Liver (tissue), 8 donors: ENCODE measurements at regions not wholly inside any gene's neighbourhood (a gene's known extent, or its start where the extent isn't known, plus 50 kb on each side); places are given as distances from the start of the nearest gene placed in this dataset.

ENCODE experiments used
- DNase-seq: peaks from one replicate; pipeline ENCODE4 v3.0.0-alpha.2; 2017; ENCODE audit warnings: low spot score
- H3K27ac ChIP-seq, 2 donors: one replicate each; pipeline ENCODE4 v1.7.0; 2013; ENCODE audit warnings: inconsistent platforms in 2 of 2, low read length in 2 of 2, control low read depth in 1 of 2, low read depth in 1 of 2, mild to moderate bottlenecking in 1 of 2
- H3K27me3 ChIP-seq, 4 donors: one replicate each; pipeline versions ENCODE4 v1.6.1 to v1.7.0; 2013; ENCODE audit warnings: low read length in 3 of 4, inconsistent platforms in 1 of 4, mild to moderate bottlenecking in 1 of 4, moderate library complexity in 1 of 4; ENCODE audit not compliant: control insufficient read depth in 4 of 4, insufficient read depth in 4 of 4
- H3K36me3 ChIP-seq, 4 donors: one replicate each; pipeline versions ENCODE4 v1.6.1 to v1.7.0; 2013; ENCODE audit warnings: low read length in 3 of 4, mild to moderate bottlenecking in 3 of 4, low read depth in 1 of 4, moderate library complexity in 1 of 4; ENCODE audit not compliant: control insufficient read depth in 4 of 4, insufficient read depth in 3 of 4
- H3K4me1 ChIP-seq, 4 donors: one replicate each; pipeline versions ENCODE4 v1.6.1 to v1.7.0; 2013; ENCODE audit warnings: low read length in 3 of 4, mild to moderate bottlenecking in 3 of 4, moderate library complexity in 1 of 4; ENCODE audit not compliant: control insufficient read depth in 4 of 4, insufficient read depth in 4 of 4
- H3K4me3 ChIP-seq, 3 donors: one replicate each; pipeline versions ENCODE4 v1.6.1 to v1.7.0; 2013; ENCODE audit warnings: low read length in 3 of 3, control low read depth in 1 of 3, low read depth in 1 of 3, mild to moderate bottlenecking in 1 of 3
- H3K9ac ChIP-seq, 2 donors: one replicate each; pipeline ENCODE4 v1.7.0; 2013; ENCODE audit warnings: low read length in 2 of 2, mild to moderate bottlenecking in 2 of 2, moderate library complexity in 2 of 2, control low read depth in 1 of 2, low read depth in 1 of 2
- H3K9me3 ChIP-seq, 4 donors: one replicate each; pipeline versions ENCODE4 v1.6.1 to v1.7.0; 2013; ENCODE audit warnings: low read length in 3 of 4; ENCODE audit not compliant: control insufficient read depth in 4 of 4
- HNF4A ChIP-seq, 2 donors: conservative IDR thresholded peaks; 2 replicates each; pipeline ENCODE4 v1.6.1; 2016; ENCODE audit warnings: antibody characterized with exemption in 2 of 2, mild to moderate bottlenecking in 2 of 2
- HNF4G ChIP-seq: IDR thresholded peaks from 2 replicates; pipeline ENCODE4 v1.6.1; 2016; ENCODE audit warnings: antibody characterized with exemption
- JUND ChIP-seq, 2 donors: IDR thresholded peaks; 2 replicates each; pipeline ENCODE4 v1.6.1; 2016; ENCODE audit warnings: antibody characterized with exemption in 2 of 2
- NR2F2 ChIP-seq: IDR thresholded peaks from 2 replicates; pipeline ENCODE4 v1.6.1; 2016; ENCODE audit warnings: antibody characterized with exemption
- RAD21 ChIP-seq, 2 donors: IDR thresholded peaks; 2 replicates each; pipeline ENCODE4 v1.6.1; 2016; ENCODE audit warnings: antibody characterized with exemption in 2 of 2, mild to moderate bottlenecking in 2 of 2
- SP1 ChIP-seq: IDR thresholded peaks from 2 replicates; pipeline ENCODE4 v1.6.1; 2018; ENCODE audit warnings: antibody characterized with exemption, mild to moderate bottlenecking
- YY1 ChIP-seq: IDR thresholded peaks from 2 replicates; pipeline ENCODE4 v1.6.1; 2016; ENCODE audit warnings: antibody characterized with exemption, mild to moderate bottlenecking
- WGBS: extraction: QIAGEN DNeasy Blood & Tissue Kit; methylation state at CpG from one replicate; pipeline ENCODE4 v1.1.7; 2013; 5-methylcytosine and 5-hydroxymethylcytosine counted together
- TF ChIP-seq, protein P1 (sequence below): IDR thresholded peaks from 2 replicates; pipeline ENCODE4 v1.6.1; 2016; ENCODE audit warnings: antibody characterized with exemption
- TF ChIP-seq, protein P2 (sequence below): IDR thresholded peaks from 2 replicates; pipeline ENCODE4 v1.6.1; 2016; ENCODE audit warnings: antibody characterized with exemption
- TF ChIP-seq, protein P3 (sequence below): IDR thresholded peaks from 2 replicates; pipeline ENCODE4 v1.6.1; 2016; ENCODE audit warnings: antibody characterized with exemption
- TF ChIP-seq, protein P4 (sequence below): fragments of 150-350 bp; IDR thresholded peaks from 2 replicates; pipeline ENCODE4 v1.5.1; 2017; ENCODE audit warnings: improper control_type of control experiment, low read depth, low read length; ENCODE audit not compliant: missing input control
- donor health status: healthy.
- donor health status: healthy.
- donor health status: healthy.
- donor health status: healthy.
- donor health status: healthy.

DNA sequence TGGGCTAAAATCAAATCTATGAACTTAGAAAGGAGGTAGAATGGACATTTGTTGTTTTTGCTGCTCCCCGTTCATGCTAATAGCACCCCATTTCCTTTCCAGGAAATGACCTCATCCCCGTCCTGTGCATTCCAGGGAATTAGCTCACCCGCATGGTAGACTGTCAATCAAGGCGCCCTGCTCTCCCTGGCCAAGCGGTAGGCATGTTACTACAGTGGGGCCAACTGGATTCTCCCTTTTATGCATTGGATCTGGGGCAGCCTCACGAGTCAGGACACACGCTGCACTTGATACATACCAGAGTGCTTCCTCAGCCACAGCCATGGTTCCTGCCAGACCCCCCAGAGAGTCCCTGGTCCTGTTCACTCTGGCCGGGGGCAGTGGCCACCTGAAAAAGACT lies 111.0 kb upstream of the PTCH1 start:
- no peak for TF ChIP-seq YY1
- no peak for TF ChIP-seq RAD21 (IDR thresholded peaks at IDR 0.05)
- no peak for TF ChIP-seq HNF4A (conservative IDR thresholded peaks at IDR 0.05)
- TF ChIP-seq NR2F2: no peak
- H3K4me1 ChIP-seq: no peaks in the 10 kb centered on the region

DNA sequence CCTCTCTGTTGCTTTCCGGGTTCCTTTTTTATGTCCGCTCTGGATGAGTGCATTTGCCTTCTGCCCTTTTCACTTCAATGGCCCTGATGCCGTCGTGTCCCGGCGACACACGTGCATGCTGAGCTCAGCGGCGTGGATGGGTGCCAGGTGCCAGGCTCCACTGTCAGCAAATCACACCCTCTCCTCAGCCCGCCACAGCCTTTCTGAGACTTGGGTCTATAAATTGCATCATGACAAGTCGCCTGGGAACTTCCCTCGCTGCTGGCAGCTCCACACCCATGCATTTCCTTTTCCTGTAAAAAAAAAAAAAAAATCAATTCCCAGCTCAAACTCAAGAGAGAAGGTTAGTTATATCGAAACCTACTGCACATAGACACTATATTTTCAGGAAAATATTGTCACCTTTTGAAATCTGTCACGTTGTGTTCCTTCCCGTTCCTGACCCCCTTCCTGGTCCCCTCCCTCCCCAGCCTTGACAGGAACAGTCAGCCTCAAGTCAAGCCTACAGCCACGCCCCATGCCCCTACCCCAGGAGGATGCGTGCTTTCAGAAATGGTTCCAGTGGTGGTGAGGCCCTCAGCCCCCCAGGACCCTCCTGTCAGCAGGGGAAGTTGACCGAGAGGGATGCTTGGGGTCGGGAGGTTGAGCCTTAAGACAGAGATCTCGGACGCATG lies 110.3 kb upstream of the PTCH1 start:
- Histone ChIP-seq H3K36me3 (no peaks in the 10 kb centered on the region), H3K9me3 (no peaks in the 10 kb centered on the region), H3K9ac (no peak overlapping the region), H3K4me1 (no peaks in the 10 kb centered on the region), H3K27ac (no peak overlapping the region), H3K4me3 (no peak overlapping the region), H3K27me3 (no peaks in the 10 kb centered on the region)
- no peak for DNase-seq
- TF ChIP-seq, protein P1, sequence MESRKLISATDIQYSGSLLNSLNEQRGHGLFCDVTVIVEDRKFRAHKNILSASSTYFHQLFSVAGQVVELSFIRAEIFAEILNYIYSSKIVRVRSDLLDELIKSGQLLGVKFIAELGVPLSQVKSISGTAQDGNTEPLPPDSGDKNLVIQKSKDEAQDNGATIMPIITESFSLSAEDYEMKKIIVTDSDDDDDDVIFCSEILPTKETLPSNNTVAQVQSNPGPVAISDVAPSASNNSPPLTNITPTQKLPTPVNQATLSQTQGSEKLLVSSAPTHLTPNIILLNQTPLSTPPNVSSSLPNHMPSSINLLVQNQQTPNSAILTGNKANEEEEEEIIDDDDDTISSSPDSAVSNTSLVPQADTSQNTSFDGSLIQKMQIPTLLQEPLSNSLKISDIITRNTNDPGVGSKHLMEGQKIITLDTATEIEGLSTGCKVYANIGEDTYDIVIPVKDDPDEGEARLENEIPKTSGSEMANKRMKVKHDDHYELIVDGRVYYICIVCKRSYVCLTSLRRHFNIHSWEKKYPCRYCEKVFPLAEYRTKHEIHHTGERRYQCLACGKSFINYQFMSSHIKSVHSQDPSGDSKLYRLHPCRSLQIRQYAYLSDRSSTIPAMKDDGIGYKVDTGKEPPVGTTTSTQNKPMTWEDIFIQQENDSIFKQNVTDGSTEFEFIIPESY: no peak
- TF ChIP-seq HNF4G (no peak), SP1 (no peak), JUND (IDR thresholded peaks at IDR 0.05) (no peak)
- TF ChIP-seq, protein P2, sequence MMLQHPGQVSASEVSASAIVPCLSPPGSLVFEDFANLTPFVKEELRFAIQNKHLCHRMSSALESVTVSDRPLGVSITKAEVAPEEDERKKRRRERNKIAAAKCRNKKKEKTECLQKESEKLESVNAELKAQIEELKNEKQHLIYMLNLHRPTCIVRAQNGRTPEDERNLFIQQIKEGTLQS: no peak
- TF ChIP-seq, protein P3, sequence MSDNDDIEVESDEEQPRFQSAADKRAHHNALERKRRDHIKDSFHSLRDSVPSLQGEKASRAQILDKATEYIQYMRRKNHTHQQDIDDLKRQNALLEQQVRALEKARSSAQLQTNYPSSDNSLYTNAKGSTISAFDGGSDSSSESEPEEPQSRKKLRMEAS: peak; percentile 21
- TF ChIP-seq, protein P4, sequence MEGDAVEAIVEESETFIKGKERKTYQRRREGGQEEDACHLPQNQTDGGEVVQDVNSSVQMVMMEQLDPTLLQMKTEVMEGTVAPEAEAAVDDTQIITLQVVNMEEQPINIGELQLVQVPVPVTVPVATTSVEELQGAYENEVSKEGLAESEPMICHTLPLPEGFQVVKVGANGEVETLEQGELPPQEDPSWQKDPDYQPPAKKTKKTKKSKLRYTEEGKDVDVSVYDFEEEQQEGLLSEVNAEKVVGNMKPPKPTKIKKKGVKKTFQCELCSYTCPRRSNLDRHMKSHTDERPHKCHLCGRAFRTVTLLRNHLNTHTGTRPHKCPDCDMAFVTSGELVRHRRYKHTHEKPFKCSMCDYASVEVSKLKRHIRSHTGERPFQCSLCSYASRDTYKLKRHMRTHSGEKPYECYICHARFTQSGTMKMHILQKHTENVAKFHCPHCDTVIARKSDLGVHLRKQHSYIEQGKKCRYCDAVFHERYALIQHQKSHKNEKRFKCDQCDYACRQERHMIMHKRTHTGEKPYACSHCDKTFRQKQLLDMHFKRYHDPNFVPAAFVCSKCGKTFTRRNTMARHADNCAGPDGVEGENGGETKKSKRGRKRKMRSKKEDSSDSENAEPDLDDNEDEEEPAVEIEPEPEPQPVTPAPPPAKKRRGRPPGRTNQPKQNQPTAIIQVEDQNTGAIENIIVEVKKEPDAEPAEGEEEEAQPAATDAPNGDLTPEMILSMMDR: no peak
- 64% methylated on average over 21 of the region's 21 CpGs for WGBS

More for the DNA sequence above, 111.0 kb upstream of the PTCH1 start:
- H3K27me3 ChIP-seq: no peaks in the 10 kb centered on the region
- H3K9ac ChIP-seq: no peak overlapping the region
- WGBS: 70% methylated on average over 8 of the region's 8 CpGs
- H3K36me3 ChIP-seq: no peaks in the 10 kb centered on the region
- H3K27ac ChIP-seq: no peak overlapping the region
- no peaks in the 10 kb centered on the region for H3K9me3 ChIP-seq
- DNase-seq: no peak
- H3K4me3 ChIP-seq: no peak overlapping the region

DNA sequence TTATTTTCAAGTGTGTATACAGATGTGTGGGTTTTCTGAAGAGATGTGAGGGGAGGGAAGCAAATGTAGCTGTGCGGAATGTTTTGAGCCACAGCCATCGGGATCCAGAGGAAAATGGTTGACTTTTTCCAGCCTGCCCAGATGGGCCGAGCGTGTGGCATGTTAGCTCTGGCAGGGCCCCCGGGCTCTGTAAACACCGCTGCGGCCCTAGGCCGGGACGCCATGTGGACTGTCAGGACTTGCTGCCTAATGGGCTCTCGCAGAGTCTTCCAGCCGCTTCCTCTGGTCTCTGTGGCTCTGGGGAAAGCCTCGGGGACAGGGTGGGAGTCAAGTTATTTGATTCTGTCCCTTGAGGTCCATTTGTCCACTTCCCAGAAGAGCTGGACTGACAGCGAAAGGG lies 109.6 kb upstream of the PTCH1 start:
- 77% methylated on average over 13 of the region's 13 CpGs for WGBS

More for the DNA sequence above, 109.6 kb upstream of the PTCH1 start:
- Histone ChIP-seq H3K9me3 (no peaks in the 10 kb centered on the region), H3K27ac (no peak overlapping the region), H3K27me3 (no peaks in the 10 kb centered on the region), H3K4me3 (no peak overlapping the region), H3K9ac (no peak overlapping the region), H3K4me1 (no peaks in the 10 kb centered on the region), H3K36me3 (no peaks in the 10 kb centered on the region)
- no peak for DNase-seq
- no peak for TF ChIP-seq SP1
